Ascending aorta (tissue), 2 donors: ENCODE measurements at regions not wholly inside any gene's neighbourhood (a gene's known extent, or its start where the extent isn't known, plus 50 kb on each side); places are given as distances from the start of the nearest gene placed in this dataset.

Source experiments
- DNase-seq, 2 donors: peaks; one replicate each; pipeline ENCODE4 v3.0.0-alpha.2; 2019; ENCODE audit warnings: low spot score in 2 of 2
- H3K27ac ChIP-seq, 2 donors: fragments of 200-600 bp; sonication (generic); one replicate each; pipeline ENCODE4 v1.5.1; 2016 to 2017; ENCODE audit warnings: mild to moderate bottlenecking in 1 of 2
- H3K27me3 ChIP-seq: fragments of 200-600 bp; sonication (generic); one replicate; pipeline ENCODE4 v1.5.1; 2017
- H3K36me3 ChIP-seq, 2 donors: fragments of 200-600 bp; sonication (generic); one replicate each; pipeline ENCODE4 v1.5.1; 2016
- H3K4me1 ChIP-seq, 2 donors: fragments of 200-600 bp; sonication (generic); one replicate each; pipeline ENCODE4 v1.5.1; 2016 to 2017; ENCODE audit warnings: mild to moderate bottlenecking in 1 of 2
- H3K4me3 ChIP-seq, 2 donors: fragments of 200-600 bp; sonication (generic); one replicate each; pipeline ENCODE4 v1.5.1; 2016 to 2017; ENCODE audit warnings: mild to moderate bottlenecking in 1 of 2
- H3K9me3 ChIP-seq, 2 donors: fragments of 200-600 bp; sonication (generic); one replicate each; pipeline ENCODE4 v1.5.1; 2016
- CTCF ChIP-seq, 3 experiments: fragments of 200-600 bp in 2 of 3; fragments of 450-650 bp in 1 of 3; sonication (generic) in 2 of 3; IDR thresholded peaks; one replicate each; pipeline ENCODE4 v1.5.1; 2016 to 2019; ENCODE audit warnings: antibody characterized with exemption in 3 of 3, mild to moderate bottlenecking in 1 of 3, moderate library complexity in 1 of 3
- intact Hi-C: fragments of 100-400 bp; cut with DNase I; formaldehyde crosslinking; loops from one replicate; pipeline ENCODE4 v1.15.1; 2023

- Histone ChIP-seq H3K9me3 (no peaks in the 10 kb centered on the region), H3K4me1 (no peaks in the 10 kb centered on the region), H3K27ac (no peak overlapping the region), H3K27me3 (no peaks in the 10 kb centered on the region), H3K4me3 (no peak overlapping the region), H3K36me3 (no peaks in the 10 kb centered on the region)
- no peak for TF ChIP-seq CTCF (IDR thresholded peaks at IDR 0.05)
- no peak for DNase-seq
- intact Hi-C loops: no loop called here
Measured at GRCh38 chr1:83706354-83706938, 292.5 kb downstream of the TTLL7 start.

GRCh38 chr1:83705091-83705490, 293.8 kb downstream of the TTLL7 start:
- no peak for DNase-seq
- Histone ChIP-seq H3K4me1 (no peaks in the 10 kb centered on the region), H3K27me3 (no peaks in the 10 kb centered on the region), H3K36me3 (no peaks in the 10 kb centered on the region), H3K9me3 (no peaks in the 10 kb centered on the region), H3K27ac (no peak overlapping the region), H3K4me3 (no peak overlapping the region)
- intact Hi-C loops: no loop called here
- no peak for TF ChIP-seq CTCF (IDR thresholded peaks at IDR 0.05)

- Histone ChIP-seq H3K36me3 (no peaks in the 10 kb centered on the region), H3K9me3 (no peaks in the 10 kb centered on the region), H3K27ac (no peak overlapping the region), H3K4me3 (no peak overlapping the region), H3K27me3 (no peaks in the 10 kb centered on the region), H3K4me1 (no peaks in the 10 kb centered on the region)
- intact Hi-C loops: no loop called here
- no peak for DNase-seq
- no peak for TF ChIP-seq CTCF (IDR thresholded peaks at IDR 0.05)
Measured at GRCh38 chr1:83704350-83704749, 294.6 kb downstream of the TTLL7 start.

GRCh38 chr1:83702356-83702755, 296.6 kb downstream of the TTLL7 start:
- intact Hi-C loops: no loop called here
- H3K4me1 ChIP-seq: no peaks in the 10 kb centered on the region
- no peak overlapping the region for H3K27ac ChIP-seq
- TF ChIP-seq CTCF (IDR thresholded peaks at IDR 0.05): no peak
- no peak overlapping the region for H3K4me3 ChIP-seq
- H3K9me3 ChIP-seq: no peaks in the 10 kb centered on the region
- no peaks in the 10 kb centered on the region for H3K36me3 ChIP-seq
- H3K27me3 ChIP-seq: no peaks in the 10 kb centered on the region
- no peak for DNase-seq

GRCh38 chr1:83701355-83701754, 297.6 kb downstream of the TTLL7 start:
- H3K27me3 ChIP-seq: no peaks in the 10 kb centered on the region
- TF ChIP-seq CTCF (IDR thresholded peaks at IDR 0.05): no peak
- H3K27ac ChIP-seq: no peak overlapping the region
- no peaks in the 10 kb centered on the region for H3K36me3 ChIP-seq
- no peaks in the 10 kb centered on the region for H3K9me3 ChIP-seq
- DNase-seq: no peak
- H3K4me3 ChIP-seq: no peak overlapping the region
- no peaks in the 10 kb centered on the region for H3K4me1 ChIP-seq
- intact Hi-C loops: no loop called here

GRCh38 chr1:83698644-83699043, 300.3 kb downstream of the TTLL7 start:
- H3K27ac ChIP-seq: no peak overlapping the region
- peaks cover 0 to 6% of the 10 kb centered on the region in 2 donors for H3K4me1 ChIP-seq
- no peak for DNase-seq
- intact Hi-C loops: no loop called here
- no peaks in the 10 kb centered on the region for H3K36me3 ChIP-seq
- H3K4me3 ChIP-seq: no peak overlapping the region
- no peaks in the 10 kb centered on the region for H3K9me3 ChIP-seq
- H3K27me3 ChIP-seq: no peaks in the 10 kb centered on the region
- TF ChIP-seq CTCF (IDR thresholded peaks at IDR 0.05): no peak
